Amygdala (tissue), 56 donors: ENCODE measurements at regions not wholly inside any gene's neighbourhood (a gene's known extent, or its start where the extent isn't known, plus 50 kb on each side); places are given as distances from the start of the nearest gene placed in this dataset.
"Not testable (repeated sequence)": the region's sequence is repeated elsewhere in the genome, so short reads cannot be mapped to it uniquely, and the experiment has no call there.

Source experiments
- DNase-seq, 56 donors: peaks; one replicate each; lab custom pipeline; 2025; lab: John Stamatoyannopoulos, UW

DNA sequence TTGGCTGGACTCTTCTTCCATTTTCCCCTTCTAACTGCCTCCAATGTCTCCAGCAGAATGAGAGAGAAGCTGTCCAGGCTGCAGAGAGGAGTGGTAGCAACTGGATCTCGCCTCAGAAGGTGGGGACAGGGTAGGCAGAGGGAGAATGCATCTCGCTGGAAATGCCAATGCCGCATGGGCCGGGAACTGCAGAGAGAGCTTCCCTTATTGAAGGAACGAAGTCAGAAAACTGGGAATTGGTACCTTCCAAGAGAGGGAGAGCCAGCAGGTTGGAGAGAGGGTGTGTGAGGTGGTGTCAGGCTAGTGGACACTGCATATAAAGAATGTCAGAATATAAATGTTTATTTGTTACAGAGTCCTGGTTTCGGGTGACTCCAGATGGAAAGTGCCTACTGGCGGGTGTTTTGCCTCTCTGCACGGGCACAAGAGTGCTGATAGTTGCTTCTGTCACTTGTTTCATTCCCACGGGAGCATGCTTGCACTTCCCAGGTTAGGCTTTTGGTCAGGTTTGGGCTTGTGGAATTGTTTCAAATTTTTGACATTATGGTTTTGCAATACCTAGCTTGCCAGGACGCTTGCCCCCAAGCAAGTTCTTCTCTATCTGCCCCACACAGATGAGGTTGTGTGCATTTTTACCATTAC, 156.8 kb upstream of the STS start:
- DNase-seq: no peak

DNA sequence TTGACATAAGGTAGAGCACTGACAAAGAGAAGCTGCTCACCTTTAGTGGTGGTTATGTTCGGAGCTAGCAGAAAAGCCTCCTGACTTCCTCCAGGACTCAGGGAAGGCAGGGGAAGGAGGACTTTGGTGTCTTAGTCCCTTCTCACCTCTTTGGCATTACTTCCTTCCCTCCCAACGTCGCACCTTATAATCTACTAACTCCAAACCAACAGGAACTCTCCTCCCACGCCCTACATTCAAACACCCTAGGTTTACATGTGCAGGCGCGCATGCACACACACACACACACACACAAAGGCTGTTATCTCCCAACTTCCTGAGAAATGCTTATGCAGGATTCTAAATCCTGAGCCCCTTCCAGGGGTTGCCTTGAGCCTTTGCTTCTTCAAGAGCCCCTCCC, 157.7 kb upstream of the STS start:
- no peak for DNase-seq

DNA sequence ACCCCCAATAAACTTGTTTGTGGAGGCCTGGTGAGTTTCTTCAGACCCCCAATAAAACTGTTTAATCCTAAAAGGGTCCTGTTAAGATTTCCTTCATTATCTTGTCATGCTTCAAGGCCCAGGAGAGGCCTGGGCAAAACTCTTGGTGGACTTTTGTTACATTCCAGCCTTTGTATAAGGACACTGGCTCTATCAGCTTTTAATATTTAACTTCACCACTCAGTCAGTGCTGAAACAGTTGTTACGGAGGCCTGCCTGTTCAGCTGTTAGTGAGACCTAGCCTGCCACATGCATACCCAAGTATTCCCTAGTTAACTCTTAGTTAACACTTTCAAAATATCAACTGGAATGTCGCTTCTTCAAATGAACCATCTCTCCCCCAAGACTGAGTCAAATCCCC, 158.8 kb upstream of the STS start:
- DNase-seq: not testable (repeated sequence)

- DNase-seq: no peak
These were observed 160.6 kb upstream of the STS start for GRCh38 chrX:6986915-6987314.

DNA sequence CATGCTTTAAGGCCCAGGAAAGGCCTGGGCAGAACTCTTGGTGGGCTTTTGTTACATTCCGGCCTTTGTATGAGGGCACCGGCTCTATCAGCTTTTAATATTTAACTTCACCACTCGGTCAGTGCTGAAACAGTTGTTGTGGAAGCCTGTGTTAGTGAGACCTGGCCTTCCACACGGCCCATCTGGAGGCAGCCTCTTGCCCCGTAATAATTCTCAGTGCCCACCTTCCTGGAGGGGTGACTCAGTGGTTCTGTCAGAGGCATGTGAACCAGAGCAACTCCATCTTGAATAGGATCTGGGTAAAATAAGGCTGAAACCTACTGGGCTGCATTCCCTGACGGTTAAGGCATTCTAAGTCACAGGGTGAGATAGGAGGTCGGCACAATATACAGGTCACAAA, 162.0 kb upstream of the STS start:
- no peak for DNase-seq

DNA sequence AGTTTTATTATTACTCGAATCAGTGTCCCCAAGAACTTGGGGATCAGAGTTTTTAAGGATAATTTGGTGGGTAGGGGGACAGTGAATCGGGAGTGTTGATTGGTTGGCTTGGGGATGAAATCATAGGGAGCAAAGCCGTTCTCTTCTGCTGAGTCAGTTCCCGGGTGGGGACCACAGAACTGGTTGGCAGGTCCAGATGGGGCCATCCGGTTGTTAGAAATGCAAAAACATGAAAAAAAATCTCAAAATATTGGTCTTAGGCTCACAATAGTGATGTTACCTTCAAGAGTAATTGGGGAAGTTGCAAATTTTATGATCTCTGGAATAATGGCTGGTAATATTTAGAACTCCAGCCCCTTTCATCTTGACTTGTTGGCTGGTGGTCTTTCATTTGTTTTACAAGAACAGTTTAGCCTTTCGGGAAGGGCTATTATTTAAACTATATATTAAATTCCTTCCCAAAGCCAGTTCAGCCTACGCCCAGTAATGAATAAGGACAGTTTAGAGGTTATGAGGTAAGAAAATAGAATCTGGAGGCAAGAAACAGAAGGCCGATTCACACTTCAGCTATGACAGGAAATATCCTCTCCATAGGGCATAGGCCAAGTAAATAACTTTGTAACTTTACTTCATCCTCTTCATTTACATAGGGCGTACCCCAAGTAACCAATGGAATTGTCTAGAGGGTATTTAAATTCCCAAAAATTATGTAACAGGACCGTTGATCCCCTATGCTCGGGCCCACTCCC, 164.1 kb upstream of the STS start:
- no peak for DNase-seq

DNA sequence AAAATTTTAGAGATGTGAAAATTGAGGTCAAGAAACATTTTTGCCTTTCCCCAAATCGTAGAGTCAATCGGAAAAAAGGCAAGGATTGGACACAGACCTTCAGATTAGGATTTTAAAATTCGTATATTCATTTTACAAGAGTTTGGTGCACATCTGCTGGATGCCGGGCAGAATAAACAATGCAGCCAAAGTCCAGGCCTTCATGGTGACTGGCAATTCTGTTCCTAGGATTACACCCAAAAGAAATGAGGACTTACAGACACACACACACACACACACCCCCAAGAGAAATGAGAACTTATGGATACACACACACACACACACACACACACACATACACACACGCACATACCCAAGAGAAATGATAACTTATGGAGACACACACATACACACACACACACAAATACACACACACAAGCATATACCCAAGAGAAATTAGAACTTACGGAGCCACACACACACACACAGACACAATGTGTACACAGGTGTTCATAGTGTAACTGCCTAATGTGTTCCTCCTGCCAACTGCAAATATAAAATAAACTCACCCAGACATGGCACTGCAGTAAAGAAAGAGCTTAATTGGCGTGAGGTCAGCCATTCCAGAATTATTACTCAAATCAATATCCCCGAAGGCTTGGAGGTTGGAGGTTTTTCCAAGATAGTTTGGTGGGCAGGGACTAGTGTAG, 165.7 kb upstream of the STS start:
- DNase-seq: no peak

DNA sequence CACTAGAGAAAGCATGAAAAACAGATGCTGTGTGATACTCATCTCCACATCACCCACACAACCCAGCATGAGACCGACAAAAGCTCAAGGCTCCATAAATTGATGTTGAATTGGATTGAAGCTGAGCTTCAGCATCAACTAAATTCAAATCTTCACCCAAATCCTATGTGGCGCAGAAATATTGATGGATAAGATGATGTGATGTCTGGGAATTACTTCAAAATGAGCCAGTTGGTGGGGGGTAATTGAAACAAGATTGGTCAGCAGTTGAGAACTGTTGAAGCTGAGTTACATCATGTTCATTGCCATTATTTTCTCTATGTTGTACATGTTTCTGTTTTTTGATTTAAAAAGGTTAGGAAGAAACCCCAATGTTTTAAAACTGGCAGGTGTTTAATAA, 166.5 kb upstream of the STS start:
- DNase-seq: no peak

GRCh38 chrX:6968231-6968630, 179.3 kb upstream of the STS start:
- no peak for DNase-seq

DNA sequence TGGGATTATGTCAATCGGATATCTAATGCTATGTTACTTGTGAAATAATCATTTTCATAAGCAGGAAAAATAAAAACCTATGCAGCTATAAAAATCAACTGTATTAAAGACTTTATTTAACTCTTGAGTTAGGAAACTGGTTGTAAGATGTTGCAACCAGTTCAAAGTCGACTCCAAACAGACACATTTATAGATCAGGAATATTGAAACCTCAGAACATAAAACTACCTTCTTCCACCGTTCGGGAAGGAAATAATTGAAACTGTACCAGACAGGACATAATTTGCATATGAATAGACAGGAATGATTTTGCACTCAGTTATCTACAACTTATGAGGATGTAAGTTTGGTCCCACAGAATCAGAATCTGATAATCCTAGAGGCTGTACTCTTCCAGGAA, 181.8 kb upstream of the STS start:
- no peak for DNase-seq

GRCh38 chrX:6962006-6962355, 185.5 kb upstream of the STS start:
- no peak for DNase-seq

DNA sequence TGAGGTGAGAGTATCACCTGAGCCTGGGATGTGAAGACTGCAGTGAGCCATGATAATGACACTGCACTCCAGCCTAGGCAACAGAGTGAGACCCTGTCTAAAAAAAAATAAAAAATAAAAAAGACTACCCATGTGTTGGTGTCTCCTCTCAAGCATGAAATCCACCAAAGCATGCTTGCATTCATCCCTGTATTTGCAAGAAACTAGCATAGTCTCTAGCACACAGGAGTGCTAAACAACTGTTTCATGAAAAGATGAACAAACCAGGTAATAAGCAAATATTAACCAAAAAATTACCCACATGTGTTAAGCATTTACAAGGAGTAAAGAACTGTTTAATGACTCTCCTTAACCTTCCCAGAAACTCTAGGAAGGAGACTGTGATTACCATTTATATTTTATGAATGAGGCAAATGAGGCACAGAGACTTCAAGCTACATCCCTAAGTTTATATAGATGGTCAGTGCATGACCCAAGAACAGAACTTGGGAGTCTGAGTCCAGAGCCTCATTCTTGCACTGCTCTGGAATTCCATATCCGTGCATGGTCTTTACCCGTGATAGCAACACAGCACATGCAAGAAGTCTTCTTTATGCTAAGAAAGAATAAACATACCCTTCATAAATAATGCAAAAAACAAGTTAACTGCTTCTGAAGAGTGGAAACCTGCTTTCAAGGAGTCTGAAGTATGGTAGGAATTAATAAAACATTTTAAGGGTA, 186.1 kb upstream of the STS start:
- DNase-seq: no peak

GRCh38 chrX:6959006-6959405, 188.5 kb upstream of the STS start:
- no peak for DNase-seq

GRCh38 chrX:6954836-6955235, 192.7 kb upstream of the STS start:
- DNase-seq: no peak

DNA sequence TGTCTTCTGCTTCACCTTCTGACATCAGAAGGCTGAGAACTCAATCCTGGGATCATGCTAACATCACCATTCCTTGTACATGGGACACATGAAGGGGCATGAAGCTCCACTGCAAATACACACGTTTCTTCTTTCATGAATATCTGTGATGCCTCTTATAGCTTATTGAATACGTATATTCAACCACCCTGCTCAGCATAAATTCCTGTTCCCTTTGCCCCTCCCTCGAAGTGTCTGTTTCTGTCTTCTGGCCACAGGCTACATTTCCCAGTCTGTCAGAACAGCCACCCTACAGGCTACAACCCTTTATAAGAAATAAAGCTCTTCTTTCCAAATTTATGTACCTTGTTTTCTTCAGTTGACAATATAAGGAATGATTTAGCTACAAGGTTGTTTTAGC, 201.3 kb upstream of the STS start:
- DNase-seq: no peak

DNA sequence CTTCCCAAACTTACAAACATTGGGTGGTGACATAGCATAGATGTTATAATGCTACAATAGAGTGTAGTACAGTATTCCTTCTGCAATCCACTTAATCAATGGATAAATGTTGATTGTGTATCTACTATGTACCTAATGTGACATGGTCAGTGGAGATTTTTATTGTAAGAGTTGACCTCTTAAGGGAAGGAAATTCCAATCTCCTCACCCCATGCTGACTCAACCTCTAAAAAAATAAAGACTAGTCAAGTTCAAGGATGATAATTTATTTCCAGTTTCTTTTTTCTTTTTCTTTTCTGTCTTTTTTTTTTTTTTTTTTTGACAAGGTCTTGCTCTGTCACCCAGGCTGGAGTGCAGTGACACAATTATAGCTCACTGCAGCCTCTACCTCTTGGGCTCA, 206.5 kb upstream of the STS start:
- no peak for DNase-seq

DNA sequence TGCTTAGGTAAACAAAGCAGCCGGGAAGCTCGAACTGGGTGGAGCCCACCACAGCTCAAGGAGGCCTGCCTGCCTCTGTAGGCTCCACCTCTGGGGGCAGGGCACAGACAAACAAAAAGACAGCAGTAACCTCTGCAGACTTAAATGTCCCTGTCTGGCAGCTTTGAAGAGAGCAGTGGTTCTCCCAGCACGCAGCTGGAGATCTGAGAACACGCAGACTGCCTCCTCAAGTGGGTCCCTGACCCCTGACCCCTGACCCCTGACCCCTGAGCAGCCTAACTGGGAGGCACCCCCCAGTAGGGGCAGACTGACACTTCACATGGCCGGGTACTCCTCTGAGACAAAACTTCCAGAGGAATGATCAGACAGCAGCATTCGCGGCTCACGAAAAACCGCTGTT, 214.6 kb upstream of the STS start:
- DNase-seq: not testable (repeated sequence)

DNA sequence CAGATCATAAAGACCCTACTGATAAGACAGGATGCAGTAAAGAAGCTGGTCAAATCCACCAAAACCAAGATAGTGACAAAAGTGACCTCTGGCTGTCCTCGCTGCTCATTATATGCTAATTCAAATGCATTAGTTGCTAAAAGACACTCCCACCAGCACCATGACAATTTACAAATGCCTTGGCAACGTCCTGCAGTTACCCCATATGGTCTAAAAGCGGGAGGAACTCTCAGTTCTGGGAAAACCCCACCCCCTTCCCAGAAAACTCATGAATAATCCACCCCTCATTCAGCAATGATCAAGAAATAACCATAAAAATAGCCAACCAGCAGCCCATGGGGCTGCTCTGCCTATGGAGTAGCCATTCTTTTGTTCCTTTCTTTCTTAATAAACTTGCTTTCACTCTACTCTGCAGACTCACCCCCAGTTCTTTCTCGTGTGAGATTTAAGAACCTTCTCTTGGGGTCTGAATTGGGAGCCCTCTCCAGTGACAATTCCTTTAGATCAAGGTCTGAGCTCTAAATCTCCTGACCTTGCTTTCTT, 217.1 kb upstream of the STS start:
- DNase-seq: no peak

- DNase-seq: no peak
These were observed 223.0 kb upstream of the STS start for GRCh38 chrX:6924443-6925077.

DNA sequence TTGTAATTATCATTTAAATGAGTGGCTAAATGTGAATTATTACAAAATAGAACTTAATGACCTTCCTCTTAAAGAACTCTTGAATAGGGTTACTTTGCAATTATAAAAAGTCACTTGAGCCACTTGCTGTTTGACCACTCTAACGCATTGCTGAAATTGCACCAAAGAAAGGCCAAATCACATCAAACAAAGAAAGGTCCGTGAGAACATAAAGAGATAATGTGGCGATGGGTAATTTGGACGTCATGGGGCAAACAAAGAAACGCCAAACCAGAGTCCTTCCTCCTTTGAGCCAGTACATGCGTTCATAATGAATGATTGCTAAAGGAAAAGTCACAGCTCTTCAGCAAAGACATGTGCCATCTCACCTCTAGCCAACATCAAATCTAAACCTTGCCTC, 229.8 kb upstream of the STS start:
- DNase-seq: no peak

DNA sequence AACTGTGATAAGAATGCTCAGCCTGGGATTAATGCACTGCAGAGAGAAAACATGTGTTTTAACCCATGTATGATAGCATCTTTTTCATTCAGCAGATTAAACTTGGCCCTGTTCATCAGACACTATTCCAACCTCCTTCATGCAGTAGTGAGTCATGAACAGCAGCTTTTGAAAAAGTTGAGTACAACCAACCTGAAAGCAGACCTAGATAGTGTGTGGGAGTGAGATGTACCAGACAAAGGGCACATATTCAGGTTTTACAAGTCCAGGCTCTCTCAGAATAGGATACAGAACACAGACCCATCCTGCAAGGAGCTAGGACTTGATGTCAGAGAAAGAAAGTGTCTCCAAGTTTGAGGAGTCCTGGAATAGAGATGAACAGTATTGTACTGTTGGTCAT, 237.3 kb upstream of the STS start:
- DNase-seq: no peak
